Fibroblast of villous mesenchyme (primary cell): ENCODE measurements at regions not wholly inside any gene's neighbourhood (a gene's known extent, or its start where the extent isn't known, plus 50 kb on each side); places are given as distances from the start of the nearest gene placed in this dataset.

Experiments
- DNase-seq: peaks from one replicate; pipeline ENCODE4 v3.0.0-alpha.2; 2010; ENCODE audit warnings: low read depth
- H3K4me3 ChIP-seq: 2 replicates; pipeline ENCODE4 v1.5.1; 2011; ENCODE audit warnings: low read depth, mild to moderate bottlenecking, low read length
- CTCF ChIP-seq: IDR thresholded peaks from 2 replicates; pipeline ENCODE4 v1.5.1; 2012; ENCODE audit warnings: low read depth, mild to moderate bottlenecking, low read length; ENCODE audit not compliant: insufficient read depth

DNA sequence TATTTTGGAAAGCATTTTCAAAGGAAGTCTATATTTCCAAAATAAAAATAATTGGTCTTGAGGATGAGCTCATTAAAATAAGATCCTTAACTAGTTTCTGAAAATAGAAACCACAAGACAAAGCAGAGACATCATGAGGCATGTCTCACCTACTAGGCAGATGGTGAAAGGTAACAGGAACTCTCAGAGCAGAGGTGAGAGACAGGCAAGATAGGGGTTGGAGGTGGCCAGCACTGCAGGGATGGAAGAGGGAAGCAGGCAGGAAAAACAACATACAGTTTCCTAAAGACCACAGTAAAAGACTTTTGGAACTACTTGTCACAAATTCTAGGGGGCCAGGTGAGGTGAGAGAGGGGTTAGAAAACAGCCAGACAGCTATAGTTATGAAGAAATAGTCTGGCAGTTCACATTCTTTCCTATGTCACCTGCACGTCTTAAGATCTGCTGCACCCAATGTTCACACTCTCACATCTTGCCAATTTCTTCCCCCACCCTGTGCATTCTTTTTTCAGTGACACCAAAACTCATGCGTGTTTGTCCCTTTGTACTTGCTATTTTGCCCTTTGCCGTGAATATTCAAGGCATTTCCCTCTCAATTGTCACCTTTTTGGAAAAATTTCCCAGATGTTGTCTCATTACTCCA is 341.7 kb upstream of the KITLG start:
- no peak for DNase-seq
- H3K4me3 ChIP-seq, result no peak overlapping the region
- TF ChIP-seq CTCF, result no peak

- no peak for TF ChIP-seq CTCF
- H3K4me3 ChIP-seq, result no peak overlapping the region
- DNase-seq, result no peak
These were observed 341.2 kb upstream of the KITLG start for GRCh38 chr12:88921434-88921833.

GRCh38 chr12:88918161-88918560 is 337.9 kb upstream of the KITLG start:
- no peak for TF ChIP-seq CTCF
- no peak for DNase-seq
- no peak overlapping the region for H3K4me3 ChIP-seq

DNA sequence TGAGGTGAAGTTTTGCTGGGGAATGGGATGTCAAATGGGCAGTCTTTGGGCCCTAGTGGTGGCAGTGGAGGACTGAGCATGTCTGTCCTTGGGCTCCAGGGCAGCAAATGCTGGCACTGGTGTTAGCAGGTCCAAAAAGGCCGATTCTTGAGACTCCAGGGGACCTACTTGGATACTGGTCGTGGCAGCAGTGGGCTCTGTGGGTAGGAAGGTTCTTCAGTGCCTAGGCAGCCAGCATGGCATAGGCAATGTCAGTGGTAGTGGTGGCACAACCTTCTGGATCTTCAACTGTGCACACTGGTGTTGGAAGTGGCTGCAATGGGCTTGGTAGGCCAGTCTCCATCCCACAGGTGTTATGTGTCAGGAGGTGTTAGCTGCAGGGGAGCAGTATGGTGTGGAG is 334.7 kb upstream of the KITLG start:
- H3K4me3 ChIP-seq, result no peak overlapping the region
- DNase-seq, result no peak
- TF ChIP-seq CTCF, result no peak

GRCh38 chr12:88909510-88909909 is 329.2 kb upstream of the KITLG start:
- no peak for DNase-seq
- no peak overlapping the region for H3K4me3 ChIP-seq
- TF ChIP-seq CTCF, result no peak

GRCh38 chr12:88908345-88908744 is 328.1 kb upstream of the KITLG start:
- no peak for TF ChIP-seq CTCF
- H3K4me3 ChIP-seq, result no peak overlapping the region
- DNase-seq, result no peak

DNA sequence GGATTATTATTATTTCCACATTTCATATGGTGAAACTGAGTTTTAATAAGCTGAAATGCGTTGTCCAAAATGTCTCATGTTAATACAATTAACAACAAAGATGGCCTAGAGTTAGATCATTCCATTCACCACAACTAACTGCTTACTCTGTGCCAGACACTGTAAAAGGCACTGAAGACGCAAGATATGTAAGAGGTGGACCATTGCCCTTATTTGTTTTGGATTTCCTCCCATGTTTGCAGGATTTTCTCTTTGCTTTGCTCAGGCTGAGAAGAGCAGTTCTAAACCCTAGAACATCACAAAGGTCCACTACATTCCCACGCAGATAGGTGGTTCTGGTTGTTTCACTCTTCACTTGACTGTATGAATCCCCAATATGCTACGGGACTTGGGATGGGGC is 324.4 kb upstream of the KITLG start:
- no peak for TF ChIP-seq CTCF
- DNase-seq, result no peak

More for the DNA sequence above, 324.4 kb upstream of the KITLG start:
- H3K4me3 ChIP-seq, result no peak overlapping the region
